IMR-90 (cell line): ENCODE measurements at regions not wholly inside any gene's neighbourhood (a gene's known extent, or its start where the extent isn't known, plus 50 kb on each side); places are given as distances from the start of the nearest gene placed in this dataset.

Experiments
- BHLHE40 ChIP-seq: fragments of 150-350 bp; IDR thresholded peaks from 2 replicates; pipeline ENCODE4 v1.6.1; 2016; ENCODE audit warnings: mild to moderate bottlenecking, low read depth, low read length
- CEBPB ChIP-seq: IDR thresholded peaks from 2 replicates; pipeline ENCODE4 v1.6.1; 2012; ENCODE audit warnings: low read depth, low read length, improper control_type of control experiment
- FOS ChIP-seq: fragments of 150-350 bp; IDR thresholded peaks from 2 replicates; pipeline ENCODE4 v1.6.1; 2016; ENCODE audit warnings: low read depth, low read length
- POLR2A ChIP-seq: IDR thresholded peaks from 2 replicates; pipeline ENCODE4 v1.6.1; 2012; ENCODE audit warnings: mild to moderate bottlenecking, low read depth, low read length
- RAD21 ChIP-seq: IDR thresholded peaks from 2 replicates; pipeline ENCODE4 v1.6.1; 2012; ENCODE audit warnings: low read length, improper control_type of control experiment
- RCOR1 ChIP-seq: IDR thresholded peaks from 2 replicates; pipeline ENCODE4 v1.6.1; 2012; ENCODE audit warnings: mild to moderate bottlenecking, low read length, improper control_type of control experiment; ENCODE audit not compliant: insufficient replicate concordance
- RFX5 ChIP-seq: IDR thresholded peaks from 2 replicates; pipeline ENCODE4 v1.8.0; 2012; ENCODE audit warnings: low read depth, mild to moderate bottlenecking, low read length, moderate library complexity
- TF ChIP-seq, protein P1 (sequence below): conservative IDR thresholded peaks from 2 replicates; pipeline ENCODE4 v1.5.1; 2012; ENCODE audit warnings: mild to moderate bottlenecking, low read depth, low read length, improper control_type of control experiment
- TF ChIP-seq, protein P2 (sequence below): fragments of 150-350 bp; IDR thresholded peaks from 2 replicates; pipeline ENCODE4 v1.6.1; 2017; ENCODE audit warnings: mild to moderate bottlenecking, antibody characterized with exemption, low read length, low read depth
- TF ChIP-seq, protein P3 (sequence below): fragments of 150-350 bp; IDR thresholded peaks from 2 replicates; pipeline ENCODE4 v1.6.1; 2016; ENCODE audit warnings: low read depth, mild to moderate bottlenecking, low read length, moderate library complexity, borderline replicate concordance

DNA sequence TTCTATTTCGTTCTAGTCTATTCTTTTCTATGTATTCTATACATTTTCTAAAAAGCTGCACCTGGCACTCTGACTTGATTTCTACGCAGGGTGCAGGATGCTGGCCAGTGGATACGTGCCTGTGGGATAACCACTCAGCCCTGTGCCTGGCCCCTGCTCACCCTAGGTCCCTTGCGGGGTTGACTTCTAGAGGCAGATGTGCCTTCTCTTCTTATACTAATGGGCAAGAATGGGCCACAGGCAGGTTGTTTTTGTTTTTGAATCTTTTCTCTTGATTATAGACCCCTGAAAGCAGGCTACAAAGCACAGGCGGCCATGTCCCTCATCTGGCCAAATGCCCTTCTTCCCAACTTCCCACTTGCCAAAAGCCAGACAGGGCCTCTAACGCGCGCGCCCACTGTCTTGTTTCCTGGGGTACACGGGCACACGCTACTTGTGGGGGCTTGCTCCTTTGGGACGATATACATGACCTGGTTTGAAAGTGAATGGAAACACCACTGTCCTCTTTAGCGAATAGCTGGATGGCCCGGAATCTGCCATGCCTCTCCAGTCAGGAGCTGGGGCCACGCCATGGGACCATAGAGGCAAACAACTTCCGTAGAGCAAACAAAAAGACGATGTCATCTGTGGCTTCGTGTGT is 162.7 kb upstream of the IRX2 start:
- TF ChIP-seq BHLHE40 (no peak), RAD21 (no peak), RFX5 (no peak), FOS (no peak), CEBPB (no peak), RCOR1 (no peak), POLR2A (no peak)
- TF ChIP-seq, protein P1, sequence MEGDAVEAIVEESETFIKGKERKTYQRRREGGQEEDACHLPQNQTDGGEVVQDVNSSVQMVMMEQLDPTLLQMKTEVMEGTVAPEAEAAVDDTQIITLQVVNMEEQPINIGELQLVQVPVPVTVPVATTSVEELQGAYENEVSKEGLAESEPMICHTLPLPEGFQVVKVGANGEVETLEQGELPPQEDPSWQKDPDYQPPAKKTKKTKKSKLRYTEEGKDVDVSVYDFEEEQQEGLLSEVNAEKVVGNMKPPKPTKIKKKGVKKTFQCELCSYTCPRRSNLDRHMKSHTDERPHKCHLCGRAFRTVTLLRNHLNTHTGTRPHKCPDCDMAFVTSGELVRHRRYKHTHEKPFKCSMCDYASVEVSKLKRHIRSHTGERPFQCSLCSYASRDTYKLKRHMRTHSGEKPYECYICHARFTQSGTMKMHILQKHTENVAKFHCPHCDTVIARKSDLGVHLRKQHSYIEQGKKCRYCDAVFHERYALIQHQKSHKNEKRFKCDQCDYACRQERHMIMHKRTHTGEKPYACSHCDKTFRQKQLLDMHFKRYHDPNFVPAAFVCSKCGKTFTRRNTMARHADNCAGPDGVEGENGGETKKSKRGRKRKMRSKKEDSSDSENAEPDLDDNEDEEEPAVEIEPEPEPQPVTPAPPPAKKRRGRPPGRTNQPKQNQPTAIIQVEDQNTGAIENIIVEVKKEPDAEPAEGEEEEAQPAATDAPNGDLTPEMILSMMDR = no peak
- TF ChIP-seq, protein P2, sequence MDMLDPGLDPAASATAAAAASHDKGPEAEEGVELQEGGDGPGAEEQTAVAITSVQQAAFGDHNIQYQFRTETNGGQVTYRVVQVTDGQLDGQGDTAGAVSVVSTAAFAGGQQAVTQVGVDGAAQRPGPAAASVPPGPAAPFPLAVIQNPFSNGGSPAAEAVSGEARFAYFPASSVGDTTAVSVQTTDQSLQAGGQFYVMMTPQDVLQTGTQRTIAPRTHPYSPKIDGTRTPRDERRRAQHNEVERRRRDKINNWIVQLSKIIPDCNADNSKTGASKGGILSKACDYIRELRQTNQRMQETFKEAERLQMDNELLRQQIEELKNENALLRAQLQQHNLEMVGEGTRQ = no peak
- TF ChIP-seq, protein P3, sequence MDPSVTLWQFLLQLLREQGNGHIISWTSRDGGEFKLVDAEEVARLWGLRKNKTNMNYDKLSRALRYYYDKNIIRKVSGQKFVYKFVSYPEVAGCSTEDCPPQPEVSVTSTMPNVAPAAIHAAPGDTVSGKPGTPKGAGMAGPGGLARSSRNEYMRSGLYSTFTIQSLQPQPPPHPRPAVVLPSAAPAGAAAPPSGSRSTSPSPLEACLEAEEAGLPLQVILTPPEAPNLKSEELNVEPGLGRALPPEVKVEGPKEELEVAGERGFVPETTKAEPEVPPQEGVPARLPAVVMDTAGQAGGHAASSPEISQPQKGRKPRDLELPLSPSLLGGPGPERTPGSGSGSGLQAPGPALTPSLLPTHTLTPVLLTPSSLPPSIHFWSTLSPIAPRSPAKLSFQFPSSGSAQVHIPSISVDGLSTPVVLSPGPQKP = no peak
